ENCODE measurements at regions not wholly inside any gene's neighbourhood (a gene's known extent, or its start where the extent isn't known, plus 50 kb on each side); places are given as distances from the start of the nearest gene placed in this dataset.

GRCh38 chr15:48060396-48060795, 60.4 kb upstream of the SLC24A5 start:
- H3K36me3 ChIP-seq (replicated peaks in 1 of 2; ENCODE audit: control insufficient read depth in 1 of 2, insufficient read depth in 2 of 2, low read length in 2 of 2) = no peaks in the 10 kb centered on the region
- H3K4me3 ChIP-seq (replicated peaks in 1 of 3; ENCODE audit: low read depth in 2 of 3, low read length in 3 of 3) = no peak overlapping the region
- H3K4me2 ChIP-seq (replicated peaks; ENCODE audit: extremely low read depth, low read length, poor library complexity, severe bottlenecking) = no peak overlapping the region
- Mint-ChIP-seq H3K4me1 (no peaks in the 10 kb centered on the region), H3K9me3 (peaks cover 0 to 4% (median 3%) of the 10 kb centered on the region in 7 donors), H3K27me3 (ENCODE audit: low read depth in 3 of 3) (peaks cover 0 to 3% (median 2%) of the 10 kb centered on the region in 3 donors), H3K4me3 (no peak overlapping the region), H3K27ac (no peak overlapping the region), H3K36me3 (no peaks in the 10 kb centered on the region)
- DNase-seq = no peak
- no peaks in the 10 kb centered on the region for H3K79me2 ChIP-seq (ENCODE audit: insufficient read depth, low read length)
- WGBS (ENCODE audit: insufficient coverage) = no CpG with 5 or more reads among the region's 1 CpG
- intact Hi-C loops (cut with micrococcal nuclease) = no loop called here
- no peaks in the 10 kb centered on the region for H3K9me3 ChIP-seq (replicated peaks in 1 of 2; ENCODE audit: control insufficient read depth in 1 of 2, insufficient read depth in 1 of 2, low read length in 2 of 2)
- H3K9ac ChIP-seq (ENCODE audit: insufficient read depth, low read length, poor library complexity, severe bottlenecking) = no peak overlapping the region
- no peak for TF ChIP-seq CTCF (IDR thresholded peaks at IDR 0.05)
- H3K27me3 ChIP-seq (ENCODE audit: control insufficient read depth in 2 of 2, insufficient read depth in 2 of 2, low read length in 2 of 2) = no peaks in the 10 kb centered on the region
- H3K27ac ChIP-seq (ENCODE audit: low read depth in 1 of 2, low read length in 2 of 2) = no peak overlapping the region
- no peaks in the 10 kb centered on the region for H3K4me1 ChIP-seq (ENCODE audit: control insufficient read depth in 1 of 2, insufficient read depth in 2 of 2, low read length in 2 of 2)
- H4K20me1 ChIP-seq (ENCODE audit: insufficient read depth, low read length) = no peaks in the 10 kb centered on the region
- no peak overlapping the region for H2AFZ ChIP-seq (ENCODE audit: insufficient read depth, low read depth, low read length, poor library complexity, severe bottlenecking)

- Histone ChIP-seq H3K36me3 (replicated peaks in 1 of 2; ENCODE audit: control insufficient read depth in 1 of 2, insufficient read depth in 2 of 2, low read length in 2 of 2) (no peaks in the 10 kb centered on the region), H3K9ac (ENCODE audit: insufficient read depth, low read length, poor library complexity, severe bottlenecking) (no peak overlapping the region), H4K20me1 (ENCODE audit: insufficient read depth, low read length) (no peaks in the 10 kb centered on the region), H3K9me3 (replicated peaks in 1 of 2; ENCODE audit: control insufficient read depth in 1 of 2, insufficient read depth in 1 of 2, low read length in 2 of 2) (peaks cover 0 to 1% of the 10 kb centered on the region in 2 donors), H3K4me1 (ENCODE audit: control insufficient read depth in 1 of 2, insufficient read depth in 2 of 2, low read length in 2 of 2) (no peaks in the 10 kb centered on the region), H3K79me2 (ENCODE audit: insufficient read depth, low read length) (no peaks in the 10 kb centered on the region), H3K27me3 (ENCODE audit: control insufficient read depth in 2 of 2, insufficient read depth in 2 of 2, low read length in 2 of 2) (no peaks in the 10 kb centered on the region), H3K4me3 (replicated peaks in 1 of 3; ENCODE audit: low read depth in 2 of 3, low read length in 3 of 3) (no peak overlapping the region), H3K27ac (ENCODE audit: low read depth in 1 of 2, low read length in 2 of 2) (no peak overlapping the region), H3K4me2 (replicated peaks; ENCODE audit: extremely low read depth, low read length, poor library complexity, severe bottlenecking) (no peak overlapping the region), H2AFZ (ENCODE audit: insufficient read depth, low read depth, low read length, poor library complexity, severe bottlenecking) (no peak overlapping the region)
- no peak overlapping the region for H3K4me3 Mint-ChIP-seq
- no peak for DNase-seq
- H3K27ac Mint-ChIP-seq = no peak overlapping the region
- WGBS (ENCODE audit: insufficient coverage) = 100% methylated on average over 3 of the region's 6 CpGs
- no peaks in the 10 kb centered on the region for H3K36me3 Mint-ChIP-seq
- intact Hi-C loops (cut with micrococcal nuclease) = no loop called here
- no peaks in the 10 kb centered on the region for H3K4me1 Mint-ChIP-seq
- no peak for TF ChIP-seq CTCF (IDR thresholded peaks at IDR 0.05)
- H3K27me3 Mint-ChIP-seq (ENCODE audit: low read depth in 3 of 3) = peaks cover 0 to 3% (median 0%) of the 10 kb centered on the region in 3 donors
- peaks cover 0 to under 1% (median 0%) of the 10 kb centered on the region in 7 donors for H3K9me3 Mint-ChIP-seq
Observed at GRCh38 chr15:48061605-48062004, 59.2 kb upstream of the SLC24A5 start.

Data from CD14-positive monocyte (primary cell).